C4-2B (cell line): ENCODE measurements at regions not wholly inside any gene's neighbourhood (a gene's known extent, or its start where the extent isn't known, plus 50 kb on each side); places are given as distances from the start of the nearest gene placed in this dataset.

Experiments
- CTCF ChIP-seq: fragments of 450-650 bp; conservative IDR thresholded peaks from 2 replicates; pipeline ENCODE4 v1.5.1; 2017; ENCODE audit warnings: mild to moderate bottlenecking
- ZFX ChIP-seq: fragments of 450-650 bp; IDR thresholded peaks from 2 replicates; pipeline ENCODE4 v1.6.1; 2017

GRCh38 chr16:6068063-6068462 is 970.5 kb upstream of the EEF2KMT start:
- no peak for TF ChIP-seq CTCF
- no peak for TF ChIP-seq ZFX
